K562 (cell line): ENCODE measurements at regions not wholly inside any gene's neighbourhood (a gene's known extent, or its start where the extent isn't known, plus 50 kb on each side); places are given as distances from the start of the nearest gene placed in this dataset.

ENCODE experiments used
- ATAC-seq: fragments of 200-7000 bp; cut with Tn5 transposase; 3 replicates; pipeline ENCODE4 v1.9.1; 2020; ENCODE audit warnings: moderate library complexity
- BruUV-seq: library from RNA; stranded (reverse); fragments of 400-500 nt; replicated peaks from 2 replicates; lab custom pipeline; 2021; lab: Mats Ljungman, UMichigan
- CTCF ChIA-PET: fragments of 300-600 bp; formaldehyde crosslinking; extraction: SDS; loops from one replicate; lab custom pipeline; 2021; ENCODE audit warnings: low intra/inter-chr PET ratio; lab: Yijun Ruan, JAX
- POLR2A ChIA-PET: fragments of 300-600, 350-650 bp; sonication (Branson Sonifier 250); formaldehyde crosslinking; extraction: SDS; loops from one replicate; lab custom pipeline; 2021; ENCODE audit warnings: antibody characterized with exemption, inconsistent platforms; lab: Yijun Ruan, JAX
- DNase-seq, 4 experiments: peaks; one replicate each; pipeline versions ENCODE4 v3.0.0 to v3.0.0-alpha.2; 2011 to 2018; ENCODE audit warnings: low spot score in 3 of 4, mixed read lengths in 3 of 4; ENCODE audit errors: extremely low read depth in 1 of 4
- FAIRE-seq: peaks from 2 replicates; lab custom pipeline; 2011; peaks lifted over from hg19 to GRCh38; lab: Jason Lieb, UNC
- H2AFZ ChIP-seq: 2 replicates; pipeline ENCODE4 v1.6.0; 2011; ENCODE audit warnings: low read depth, low read length, control low read depth, inconsistent platforms
- H3K27ac ChIP-seq: fragments of 200-600 bp; 3 replicates; pipeline ENCODE4 v1.8.0; 2011; ENCODE audit warnings: low read depth, mild to moderate bottlenecking, control low read depth, inconsistent platforms, low read length, moderate library complexity, mixed read lengths; ENCODE audit errors: extremely low read depth
- H3K27me3 ChIP-seq, 2 experiments: fragments of 300-600 bp in 1 of 2; 2 replicates in 1 of 2; 3 replicates in 1 of 2; pipeline versions ENCODE4 v1.6.0 to v1.8.0; 2011; ENCODE audit warnings: inconsistent platforms in 2 of 2, low read length in 2 of 2, mild to moderate bottlenecking in 1 of 2, mixed read lengths in 1 of 2, moderate library complexity in 1 of 2; ENCODE audit not compliant: control insufficient read depth in 2 of 2, insufficient read depth in 2 of 2
- H3K36me3 ChIP-seq: fragments of 300-600 bp; 3 replicates; pipeline ENCODE4 v1.8.0; 2011; ENCODE audit warnings: mild to moderate bottlenecking, low read length, inconsistent platforms; ENCODE audit not compliant: control insufficient read depth, insufficient read depth
- H3K4me1 ChIP-seq, 2 experiments: fragments of 200-600 bp in 1 of 2; replicated peaks in 1 of 2; 2 replicates in 1 of 2; 3 replicates in 1 of 2; pipeline versions ENCODE4 v1.5.1 to v1.8.0; 2011; ENCODE audit warnings: inconsistent platforms in 2 of 2, low read length in 2 of 2, mild to moderate bottlenecking in 1 of 2, mixed read lengths in 1 of 2, moderate library complexity in 1 of 2; ENCODE audit not compliant: control insufficient read depth in 2 of 2, insufficient read depth in 2 of 2
- H3K4me2 ChIP-seq: 2 replicates; pipeline ENCODE4 v1.6.1; 2011; ENCODE audit warnings: low read length, control low read depth, inconsistent platforms, mixed read lengths; ENCODE audit not compliant: insufficient read depth
- H3K4me3 ChIP-seq: fragments of 200-600 bp; sonication (generic), shearing (Covaris generic); 2 replicates; pipeline ENCODE4 v1.5.1; 2016; ENCODE audit warnings: control low read depth, inconsistent platforms
- H3K79me2 ChIP-seq: fragments of 200-600 bp; 3 replicates; pipeline ENCODE4 v1.8.0; 2011; ENCODE audit warnings: low read length, inconsistent platforms; ENCODE audit not compliant: control insufficient read depth, insufficient read depth
- H3K9ac ChIP-seq, 2 experiments: 2 replicates each; pipeline versions ENCODE4 v1.6.0 to v1.6.1; 2011; ENCODE audit warnings: low read depth in 2 of 2, low read length in 2 of 2, control low read depth in 1 of 2, inconsistent platforms in 1 of 2, mild to moderate bottlenecking in 1 of 2, mixed read lengths in 1 of 2; ENCODE audit not compliant: insufficient read depth in 1 of 2
- H3K9me1 ChIP-seq: one replicate; pipeline ENCODE4 v1.6.0; 2011; ENCODE audit warnings: inconsistent platforms, mild to moderate bottlenecking, low read length, moderate library complexity; ENCODE audit not compliant: control insufficient read depth, insufficient read depth
- H3K9me3 ChIP-seq: replicated peaks from 2 replicates; pipeline ENCODE4 v1.5.1; 2011; ENCODE audit warnings: low read depth, low read length, inconsistent platforms; ENCODE audit not compliant: control insufficient read depth, insufficient read depth
- H4K20me1 ChIP-seq: replicated peaks from 2 replicates; pipeline ENCODE4 v1.6.1; 2011; ENCODE audit warnings: low read length, inconsistent platforms, mixed read lengths; ENCODE audit not compliant: control insufficient read depth, insufficient read depth
- EP300 ChIP-seq: IDR thresholded peaks from 2 replicates; pipeline ENCODE4 v1.6.1; 2012; ENCODE audit warnings: low read length, improper control_type of control experiment
- FOXM1 ChIP-seq, 2 experiments: fragments of 450-650 bp in 1 of 2; sonication (generic) in 1 of 2; formaldehyde crosslinking in 1 of 2; IDR thresholded peaks; 2 replicates each; pipeline versions ENCODE4 v1.6.1 to v1.9.0; 2017 to 2022; ENCODE audit warnings: low read depth in 2 of 2, mild to moderate bottlenecking in 2 of 2, missing genetic modification reagents in 1 of 2, moderate library complexity in 1 of 2
- HNRNPL ChIP-seq: fragments of 200-400 bp; formaldehyde crosslinking; IDR thresholded peaks from 2 replicates; pipeline ENCODE4 v1.6.1; 2017; ENCODE audit warnings: low read depth, mild to moderate bottlenecking, low read length
- PHB ChIP-seq: fragments of 250-450 bp; sonication (Bioruptor Pico); IDR thresholded peaks from 2 replicates; pipeline ENCODE4 v1.5.0; 2021
- RFX7 ChIP-seq: fragments of 250-450 bp; sonication (Bioruptor Pico); IDR thresholded peaks from 2 replicates; pipeline ENCODE4 v1.5.1; 2021; ENCODE audit warnings: mild to moderate bottlenecking
- SIRT6 ChIP-seq: IDR thresholded peaks from one replicate; pipeline ENCODE4 v1.6.1; 2012; ENCODE audit warnings: low read depth, mild to moderate bottlenecking, control low read depth, inconsistent platforms, low read length, moderate library complexity
- SMC3 ChIP-seq: conservative IDR thresholded peaks from 2 replicates; pipeline ENCODE4 v1.6.1; 2011; ENCODE audit warnings: low read depth, low read length, improper control_type of control experiment; ENCODE audit not compliant: insufficient read depth
- SRSF3 ChIP-seq: fragments of 200-400 bp; formaldehyde crosslinking; IDR thresholded peaks from 2 replicates; pipeline ENCODE4 v1.6.1; 2016; ENCODE audit warnings: mild to moderate bottlenecking, low read length, moderate library complexity; ENCODE audit not compliant: insufficient read depth
- WGBS: fragments of 100-300 bp; shearing (Covaris generic); methylation state at CpG from one replicate; pipeline ENCODE4 v1.1.6; 2016; ENCODE audit warnings: low coverage, mixed read lengths; ENCODE audit not compliant: insufficient coverage; ENCODE audit errors: missing lambda C conversion rate; 5-methylcytosine and 5-hydroxymethylcytosine counted together
- in situ Hi-C: fragments of 300-500 bp; cut with MboI; formaldehyde crosslinking; loops from 4 replicates; pipeline ENCODE4 v1.15.0; 2018; ENCODE audit warnings: inconsistent platforms, mixed read lengths
- intact Hi-C: fragments of 100-400 bp; cut with micrococcal nuclease; formaldehyde crosslinking; loops from 2 replicates; pipeline ENCODE4 v1.14.2; 2022
- TF ChIP-seq, protein P1 (sequence below): fragments of 250-450 bp; sonication (Bioruptor Pico); IDR thresholded peaks from 2 replicates; pipeline ENCODE4 v1.5.0; 2020; ENCODE audit warnings: mild to moderate bottlenecking, borderline replicate concordance
- TF ChIP-seq, protein P2 (sequence below): fragments of 250-450 bp; sonication (Bioruptor Pico); IDR thresholded peaks from 2 replicates; pipeline ENCODE4 v1.8.0; 2022; ENCODE audit warnings: inconsistent platforms, mild to moderate bottlenecking, moderate library complexity, borderline replicate concordance
- TF ChIP-seq, protein P3 (sequence below): IDR thresholded peaks from 3 replicates; pipeline ENCODE4 v1.6.1; 2011; ENCODE audit warnings: borderline replicate concordance, mild to moderate bottlenecking, moderate library complexity; ENCODE audit not compliant: insufficient read length; ENCODE audit errors: extremely low read depth
- TF ChIP-seq, protein P4 (sequence below): fragments of 250-450 bp; sonication (Bioruptor Pico); IDR thresholded peaks from 2 replicates; pipeline ENCODE4 v1.8.0; 2021; ENCODE audit warnings: borderline replicate concordance, mild to moderate bottlenecking, moderate library complexity; ENCODE audit not compliant: poor library complexity, severe bottlenecking

DNA sequence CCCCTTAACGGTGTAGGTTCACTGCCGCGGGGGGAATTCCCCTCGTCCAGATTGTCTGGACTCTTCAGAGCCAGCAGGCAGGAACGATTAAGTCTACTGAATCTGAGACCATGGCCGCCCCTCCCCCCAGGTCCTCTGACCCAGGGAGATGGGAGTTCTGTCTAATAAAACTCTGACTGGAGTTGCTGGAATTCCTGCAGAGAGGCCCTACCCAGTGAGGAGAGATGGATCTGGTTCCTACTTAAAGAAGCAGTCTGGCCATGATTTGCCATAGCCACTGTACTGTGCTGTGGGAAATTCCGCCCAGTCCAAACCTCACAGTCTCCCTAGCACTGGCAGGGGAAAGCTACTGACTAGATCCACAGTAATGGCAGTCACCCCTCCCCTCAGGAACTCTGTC, 237.7 kb upstream of the RASA1 start:
- H4K20me1 ChIP-seq: no peaks in the 10 kb centered on the region
- H3K4me2 ChIP-seq: no peak overlapping the region
- BruUV-seq: no TSS peak
- no peak overlapping the region for H2AFZ ChIP-seq
- H3K27ac ChIP-seq: no peak overlapping the region
- ATAC-seq (no peak), DNase-seq (no peak), FAIRE-seq (no peak)
- ChIA-PET CTCF (no interaction called here), POLR2A (interaction anchor here (0.5 kb wide), 1 partner anchor 48 kb away, joined by 4 read pairs; no protein-coding TSS in a partner anchor)
- no peak overlapping the region for H3K9ac ChIP-seq
- no peaks in the 10 kb centered on the region for H3K79me2 ChIP-seq
- no peaks in the 10 kb centered on the region for H3K9me3 ChIP-seq
- H3K27me3 ChIP-seq: peaks cover 0 to 17% of the 10 kb centered on the region in 2 experiments; a peak in 2 of 5 replicates
- 0% methylated on average over 7 of the region's 7 CpGs for WGBS
- H3K4me1 ChIP-seq: no peaks in the 10 kb centered on the region; a peak in 1 of 5 replicates
- in situ Hi-C loops: no loop called here
- no peak overlapping the region for H3K4me3 ChIP-seq
- intact Hi-C loops: no loop called here
- TF ChIP-seq SRSF3 (no peak), FOXM1 (IDR thresholded peaks at IDR 0.05; ENCODE audit: low read depth) (no peak), FOXM1 (CRISPR knock-in tag; IDR thresholded peaks at IDR 0.05; ENCODE audit: low read depth) (no peak), RFX7 (no peak), HNRNPL (no peak), PHB (CRISPR knock-in tag) (no peak), SIRT6 (no peak), SMC3 (no peak), EP300 (no peak)
- TF ChIP-seq, protein P1, sequence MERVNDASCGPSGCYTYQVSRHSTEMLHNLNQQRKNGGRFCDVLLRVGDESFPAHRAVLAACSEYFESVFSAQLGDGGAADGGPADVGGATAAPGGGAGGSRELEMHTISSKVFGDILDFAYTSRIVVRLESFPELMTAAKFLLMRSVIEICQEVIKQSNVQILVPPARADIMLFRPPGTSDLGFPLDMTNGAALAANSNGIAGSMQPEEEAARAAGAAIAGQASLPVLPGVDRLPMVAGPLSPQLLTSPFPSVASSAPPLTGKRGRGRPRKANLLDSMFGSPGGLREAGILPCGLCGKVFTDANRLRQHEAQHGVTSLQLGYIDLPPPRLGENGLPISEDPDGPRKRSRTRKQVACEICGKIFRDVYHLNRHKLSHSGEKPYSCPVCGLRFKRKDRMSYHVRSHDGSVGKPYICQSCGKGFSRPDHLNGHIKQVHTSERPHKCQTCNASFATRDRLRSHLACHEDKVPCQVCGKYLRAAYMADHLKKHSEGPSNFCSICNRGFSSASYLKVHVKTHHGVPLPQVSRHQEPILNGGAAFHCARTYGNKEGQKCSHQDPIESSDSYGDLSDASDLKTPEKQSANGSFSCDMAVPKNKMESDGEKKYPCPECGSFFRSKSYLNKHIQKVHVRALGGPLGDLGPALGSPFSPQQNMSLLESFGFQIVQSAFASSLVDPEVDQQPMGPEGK: no peak
- TF ChIP-seq, protein P2, sequence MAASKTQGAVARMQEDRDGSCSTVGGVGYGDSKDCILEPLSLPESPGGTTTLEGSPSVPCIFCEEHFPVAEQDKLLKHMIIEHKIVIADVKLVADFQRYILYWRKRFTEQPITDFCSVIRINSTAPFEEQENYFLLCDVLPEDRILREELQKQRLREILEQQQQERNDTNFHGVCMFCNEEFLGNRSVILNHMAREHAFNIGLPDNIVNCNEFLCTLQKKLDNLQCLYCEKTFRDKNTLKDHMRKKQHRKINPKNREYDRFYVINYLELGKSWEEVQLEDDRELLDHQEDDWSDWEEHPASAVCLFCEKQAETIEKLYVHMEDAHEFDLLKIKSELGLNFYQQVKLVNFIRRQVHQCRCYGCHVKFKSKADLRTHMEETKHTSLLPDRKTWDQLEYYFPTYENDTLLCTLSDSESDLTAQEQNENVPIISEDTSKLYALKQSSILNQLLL (CRISPR knock-in tag): no peak
- TF ChIP-seq, protein P3, sequence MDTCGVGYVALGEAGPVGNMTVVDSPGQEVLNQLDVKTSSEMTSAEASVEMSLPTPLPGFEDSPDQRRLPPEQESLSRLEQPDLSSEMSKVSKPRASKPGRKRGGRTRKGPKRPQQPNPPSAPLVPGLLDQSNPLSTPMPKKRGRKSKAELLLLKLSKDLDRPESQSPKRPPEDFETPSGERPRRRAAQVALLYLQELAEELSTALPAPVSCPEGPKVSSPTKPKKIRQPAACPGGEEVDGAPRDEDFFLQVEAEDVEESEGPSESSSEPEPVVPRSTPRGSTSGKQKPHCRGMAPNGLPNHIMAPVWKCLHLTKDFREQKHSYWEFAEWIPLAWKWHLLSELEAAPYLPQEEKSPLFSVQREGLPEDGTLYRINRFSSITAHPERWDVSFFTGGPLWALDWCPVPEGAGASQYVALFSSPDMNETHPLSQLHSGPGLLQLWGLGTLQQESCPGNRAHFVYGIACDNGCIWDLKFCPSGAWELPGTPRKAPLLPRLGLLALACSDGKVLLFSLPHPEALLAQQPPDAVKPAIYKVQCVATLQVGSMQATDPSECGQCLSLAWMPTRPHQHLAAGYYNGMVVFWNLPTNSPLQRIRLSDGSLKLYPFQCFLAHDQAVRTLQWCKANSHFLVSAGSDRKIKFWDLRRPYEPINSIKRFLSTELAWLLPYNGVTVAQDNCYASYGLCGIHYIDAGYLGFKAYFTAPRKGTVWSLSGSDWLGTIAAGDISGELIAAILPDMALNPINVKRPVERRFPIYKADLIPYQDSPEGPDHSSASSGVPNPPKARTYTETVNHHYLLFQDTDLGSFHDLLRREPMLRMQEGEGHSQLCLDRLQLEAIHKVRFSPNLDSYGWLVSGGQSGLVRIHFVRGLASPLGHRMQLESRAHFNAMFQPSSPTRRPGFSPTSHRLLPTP: no peak
- TF ChIP-seq, protein P4, sequence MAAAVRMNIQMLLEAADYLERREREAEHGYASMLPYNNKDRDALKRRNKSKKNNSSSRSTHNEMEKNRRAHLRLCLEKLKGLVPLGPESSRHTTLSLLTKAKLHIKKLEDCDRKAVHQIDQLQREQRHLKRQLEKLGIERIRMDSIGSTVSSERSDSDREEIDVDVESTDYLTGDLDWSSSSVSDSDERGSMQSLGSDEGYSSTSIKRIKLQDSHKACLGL: no peak
- no peaks in the 10 kb centered on the region for H3K36me3 ChIP-seq
- no peaks in the 10 kb centered on the region for H3K9me1 ChIP-seq
